SH-SY5Y (cell line): ENCODE measurements at regions not wholly inside any gene's neighbourhood (a gene's known extent, or its start where the extent isn't known, plus 50 kb on each side); places are given as distances from the start of the nearest gene placed in this dataset.

Experiments
- GATA2 ChIP-seq: IDR thresholded peaks from 2 replicates; pipeline ENCODE4 v1.6.1; 2011; ENCODE audit warnings: mild to moderate bottlenecking, low read depth, low read length
- GATA3 ChIP-seq: IDR thresholded peaks from 2 replicates; pipeline ENCODE4 v1.6.1; 2011; ENCODE audit warnings: low read depth, mild to moderate bottlenecking, low read length, moderate library complexity

DNA sequence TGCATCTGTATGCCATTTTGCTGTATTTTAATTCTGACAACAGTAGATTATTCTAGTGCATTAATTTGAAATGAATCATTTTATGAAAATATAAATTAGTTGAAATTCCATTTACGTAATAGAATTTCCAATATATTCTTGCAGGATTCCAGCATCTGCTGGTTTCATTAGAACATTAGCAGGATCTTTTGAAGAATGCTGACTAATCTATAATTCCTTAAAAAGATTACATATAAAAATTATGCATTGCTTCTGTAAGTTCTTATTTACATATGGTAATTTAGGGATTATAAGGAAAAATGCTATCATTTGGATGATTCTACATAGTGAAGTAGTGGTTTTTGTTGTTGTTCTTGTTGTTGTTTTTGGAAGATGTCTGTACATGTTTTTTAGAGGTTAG is 182.2 kb upstream of the GNPDA2 start:
- TF ChIP-seq GATA3 (no peak), GATA2 (no peak)
